ENCODE measurements at regions not wholly inside any gene's neighbourhood (a gene's known extent, or its start where the extent isn't known, plus 50 kb on each side); places are given as distances from the start of the nearest gene placed in this dataset.

DNA sequence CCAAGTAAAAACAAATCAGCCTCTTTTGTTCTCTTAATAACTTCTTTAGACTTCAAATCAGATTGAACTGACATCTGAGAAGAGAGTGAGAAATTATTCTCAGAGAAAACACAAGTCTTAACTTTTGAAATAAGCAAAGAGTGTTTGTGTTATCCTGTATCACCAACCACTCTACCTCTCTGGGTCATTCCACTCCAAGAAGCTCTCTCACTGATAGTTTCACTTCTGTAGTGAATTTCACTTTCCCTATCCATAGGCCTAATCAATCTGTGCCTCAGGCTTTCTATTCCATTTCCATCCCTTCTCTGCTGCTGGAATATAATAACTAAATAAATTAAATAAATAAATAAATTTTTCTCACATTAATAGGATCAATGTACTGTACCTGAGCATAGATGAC lies 235.0 kb downstream of the HTR1B start:
- no peak for DNase-seq
- Histone ChIP-seq H3K4me3 (no peak overlapping the region), H3K4me1 (no peaks in the 10 kb centered on the region), H3K36me3 (ENCODE audit: low read depth, missing control alignments) (no peaks in the 10 kb centered on the region), H3K27ac (no peak overlapping the region), H3K9me3 (no peaks in the 10 kb centered on the region), H3K27me3 (no peaks in the 10 kb centered on the region)
- no peak for TF ChIP-seq POLR2A (IDR thresholded peaks at IDR 0.05)
- TF ChIP-seq, protein P1, sequence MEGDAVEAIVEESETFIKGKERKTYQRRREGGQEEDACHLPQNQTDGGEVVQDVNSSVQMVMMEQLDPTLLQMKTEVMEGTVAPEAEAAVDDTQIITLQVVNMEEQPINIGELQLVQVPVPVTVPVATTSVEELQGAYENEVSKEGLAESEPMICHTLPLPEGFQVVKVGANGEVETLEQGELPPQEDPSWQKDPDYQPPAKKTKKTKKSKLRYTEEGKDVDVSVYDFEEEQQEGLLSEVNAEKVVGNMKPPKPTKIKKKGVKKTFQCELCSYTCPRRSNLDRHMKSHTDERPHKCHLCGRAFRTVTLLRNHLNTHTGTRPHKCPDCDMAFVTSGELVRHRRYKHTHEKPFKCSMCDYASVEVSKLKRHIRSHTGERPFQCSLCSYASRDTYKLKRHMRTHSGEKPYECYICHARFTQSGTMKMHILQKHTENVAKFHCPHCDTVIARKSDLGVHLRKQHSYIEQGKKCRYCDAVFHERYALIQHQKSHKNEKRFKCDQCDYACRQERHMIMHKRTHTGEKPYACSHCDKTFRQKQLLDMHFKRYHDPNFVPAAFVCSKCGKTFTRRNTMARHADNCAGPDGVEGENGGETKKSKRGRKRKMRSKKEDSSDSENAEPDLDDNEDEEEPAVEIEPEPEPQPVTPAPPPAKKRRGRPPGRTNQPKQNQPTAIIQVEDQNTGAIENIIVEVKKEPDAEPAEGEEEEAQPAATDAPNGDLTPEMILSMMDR (IDR thresholded peaks at IDR 0.05) = no peak
- intact Hi-C loops (cut with DNase I; ENCODE audit: low total_unique reads) = no loop called here

DNA sequence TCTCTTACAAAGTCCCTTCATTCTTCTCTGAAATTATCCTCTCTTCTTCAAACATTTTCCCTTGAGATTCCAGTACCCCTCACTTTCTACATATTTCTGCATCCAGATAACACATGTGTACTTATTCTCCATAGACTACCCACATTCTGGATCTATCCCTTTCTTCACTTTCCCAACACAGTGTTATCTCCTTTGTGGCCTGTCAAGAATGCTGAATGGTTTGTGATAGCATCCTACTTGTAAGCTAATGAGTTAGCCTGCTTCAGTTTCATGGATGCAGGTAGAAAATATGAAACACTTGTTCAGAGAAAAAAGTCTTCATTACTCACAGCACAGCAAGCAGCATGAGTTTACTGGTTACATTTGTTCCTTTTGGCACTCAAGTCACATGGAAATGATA lies 245.4 kb downstream of the HTR1B start:
- intact Hi-C loops (cut with DNase I; ENCODE audit: low total_unique reads) = no loop called here
- no peaks in the 10 kb centered on the region for H3K4me1 ChIP-seq
- no peak overlapping the region for H3K4me3 ChIP-seq
- no peaks in the 10 kb centered on the region for H3K36me3 ChIP-seq (ENCODE audit: low read depth, missing control alignments)
- no peaks in the 10 kb centered on the region for H3K9me3 ChIP-seq
- H3K27ac ChIP-seq = no peak overlapping the region
- TF ChIP-seq POLR2A (IDR thresholded peaks at IDR 0.05) = no peak
- TF ChIP-seq, protein P1 (IDR thresholded peaks at IDR 0.05) = no peak
- DNase-seq = no peak
- H3K27me3 ChIP-seq = no peaks in the 10 kb centered on the region

DNA sequence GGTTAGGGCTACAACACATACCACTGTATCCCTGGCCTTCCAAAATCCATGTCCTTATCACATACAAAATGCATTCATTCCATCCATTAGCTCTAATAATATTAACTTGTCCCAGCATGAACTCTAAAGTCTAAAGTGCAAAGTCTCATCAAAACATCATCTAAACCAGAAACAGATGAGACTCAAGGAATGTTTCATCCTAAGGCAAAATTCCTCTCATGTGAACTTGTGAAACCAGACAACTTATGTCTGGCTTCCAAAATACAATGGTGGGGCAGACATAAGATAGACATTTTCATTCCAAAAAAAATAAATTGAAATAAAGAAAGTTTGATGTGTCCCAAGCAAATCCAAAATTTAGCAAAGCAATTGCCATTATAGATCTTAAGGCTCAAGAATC lies 257.4 kb downstream of the HTR1B start:
- no peak overlapping the region for H3K4me3 ChIP-seq
- H3K9me3 ChIP-seq = no peaks in the 10 kb centered on the region
- no peak overlapping the region for H3K27ac ChIP-seq
- no peaks in the 10 kb centered on the region for H3K27me3 ChIP-seq
- H3K4me1 ChIP-seq = no peaks in the 10 kb centered on the region
- intact Hi-C loops (cut with DNase I; ENCODE audit: low total_unique reads) = no loop called here
- no peak for DNase-seq
- TF ChIP-seq, protein P1 (IDR thresholded peaks at IDR 0.05) = no peak
- TF ChIP-seq POLR2A (IDR thresholded peaks at IDR 0.05) = no peak
- no peaks in the 10 kb centered on the region for H3K36me3 ChIP-seq (ENCODE audit: low read depth, missing control alignments)

DNA sequence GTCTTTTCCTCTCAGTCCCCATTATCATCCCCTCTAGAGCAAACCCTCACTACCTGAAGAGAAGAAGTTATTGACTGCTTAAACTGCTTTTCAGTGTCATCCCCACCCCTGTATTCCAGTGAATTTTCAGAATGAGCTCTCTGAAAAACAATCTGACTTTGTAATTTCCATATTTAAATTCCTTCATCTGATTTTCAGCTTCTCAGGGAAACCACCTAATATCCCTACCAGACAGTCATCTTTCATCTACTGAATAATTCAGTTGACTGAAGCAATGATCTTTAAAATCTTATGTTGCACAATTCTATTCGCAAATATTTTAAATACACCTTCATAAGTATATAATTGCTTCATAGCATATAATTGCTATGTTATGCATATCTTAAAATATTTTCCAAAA lies 258.7 kb downstream of the HTR1B start:
- intact Hi-C loops (cut with DNase I; ENCODE audit: low total_unique reads) = no loop called here
- Histone ChIP-seq H3K9me3 (no peaks in the 10 kb centered on the region), H3K27ac (no peak overlapping the region), H3K36me3 (ENCODE audit: low read depth, missing control alignments) (no peaks in the 10 kb centered on the region), H3K4me1 (no peaks in the 10 kb centered on the region), H3K27me3 (no peaks in the 10 kb centered on the region), H3K4me3 (no peak overlapping the region)
- DNase-seq = no peak
- TF ChIP-seq, protein P1 (IDR thresholded peaks at IDR 0.05) = no peak
- no peak for TF ChIP-seq POLR2A (IDR thresholded peaks at IDR 0.05)
- WGBS, 2 donors = 85 to 96% methylated on average over 1 of the region's 1 CpG

DNA sequence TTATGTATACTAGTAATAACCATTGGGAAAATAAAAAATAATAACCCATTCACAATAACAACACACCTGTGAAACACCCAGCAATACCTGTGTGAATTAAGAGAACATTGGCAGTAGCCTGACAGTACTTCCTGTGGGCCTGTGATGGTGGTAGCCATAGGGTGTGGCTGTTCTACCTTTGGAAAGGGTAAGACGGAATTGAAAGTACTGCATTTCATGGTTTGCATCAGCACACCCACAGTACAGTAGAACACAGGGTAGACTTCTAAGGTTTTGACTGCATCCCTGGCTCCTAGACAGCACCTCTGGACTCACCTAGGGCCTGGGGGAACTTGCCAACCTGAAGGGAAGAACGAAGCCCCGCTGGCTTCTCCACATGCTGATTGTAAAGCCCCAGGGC lies 279.8 kb downstream of the HTR1B start:
- TF ChIP-seq POLR2A (IDR thresholded peaks at IDR 0.05) = no peak

More for the DNA sequence above, 279.8 kb downstream of the HTR1B start:
- DNase-seq = no peak
- H3K36me3 ChIP-seq (ENCODE audit: low read depth, missing control alignments) = no peaks in the 10 kb centered on the region
- intact Hi-C loops (cut with DNase I; ENCODE audit: low total_unique reads) = no loop called here
- H3K27ac ChIP-seq = no peak overlapping the region
- H3K9me3 ChIP-seq = no peaks in the 10 kb centered on the region
- H3K4me1 ChIP-seq = no peaks in the 10 kb centered on the region
- no peaks in the 10 kb centered on the region for H3K27me3 ChIP-seq
- WGBS, 2 donors = 63 to 81% methylated on average over 3 of the region's 3 CpGs
- H3K4me3 ChIP-seq = no peak overlapping the region
